HUDEP-2 (cell line): ENCODE measurements at regions not wholly inside any gene's neighbourhood (a gene's known extent, or its start where the extent isn't known, plus 50 kb on each side); places are given as distances from the start of the nearest gene placed in this dataset.

ENCODE experiments used
- DNase-seq, 76 experiments: peaks; one replicate each; lab custom pipeline; 2025; ENCODE audit not compliant: unreplicated experiment in 76 of 76; lab: John Stamatoyannopoulos, UW

DNA sequence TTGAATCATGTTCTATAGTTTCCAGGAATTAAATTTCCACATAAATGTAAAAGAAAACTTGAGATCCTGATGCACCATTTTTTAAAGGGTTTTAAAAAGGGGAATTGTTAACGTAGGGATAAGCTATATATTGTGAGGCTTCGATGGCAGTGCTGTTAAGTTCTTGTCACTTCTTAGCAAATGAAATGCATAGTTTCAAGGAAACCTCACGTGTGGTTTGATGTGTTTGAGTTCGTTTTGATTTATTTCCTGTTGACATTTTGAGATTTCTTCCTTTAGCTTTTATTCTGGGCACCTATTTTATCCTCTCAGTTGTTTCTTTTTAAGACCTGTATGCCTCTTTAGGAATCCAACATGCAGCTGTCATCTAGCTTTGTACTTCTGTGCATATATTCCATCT is 301.0 kb downstream of the DOCK8 start:
- DNase-seq = no peak

DNA sequence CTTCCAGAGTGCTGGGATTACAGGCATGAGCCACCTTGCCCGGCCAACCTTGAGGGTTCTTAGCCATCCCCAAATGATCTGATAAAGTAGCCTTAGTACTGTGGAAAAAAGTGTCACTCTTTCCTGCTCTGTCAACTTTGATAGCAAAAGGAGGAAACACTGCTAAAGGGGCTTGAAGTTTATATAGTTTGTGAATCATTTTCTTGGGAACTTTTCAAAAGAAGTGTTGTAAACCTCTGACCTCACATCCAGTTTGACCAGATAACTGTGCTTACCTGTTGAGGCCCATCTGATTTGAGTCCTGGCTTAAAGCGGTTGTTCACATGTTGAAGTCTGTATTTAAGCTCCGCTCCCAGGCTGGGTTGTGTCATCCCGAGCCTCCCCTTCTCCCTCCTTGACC is 303.3 kb downstream of the DOCK8 start:
- DNase-seq = no peak

DNA sequence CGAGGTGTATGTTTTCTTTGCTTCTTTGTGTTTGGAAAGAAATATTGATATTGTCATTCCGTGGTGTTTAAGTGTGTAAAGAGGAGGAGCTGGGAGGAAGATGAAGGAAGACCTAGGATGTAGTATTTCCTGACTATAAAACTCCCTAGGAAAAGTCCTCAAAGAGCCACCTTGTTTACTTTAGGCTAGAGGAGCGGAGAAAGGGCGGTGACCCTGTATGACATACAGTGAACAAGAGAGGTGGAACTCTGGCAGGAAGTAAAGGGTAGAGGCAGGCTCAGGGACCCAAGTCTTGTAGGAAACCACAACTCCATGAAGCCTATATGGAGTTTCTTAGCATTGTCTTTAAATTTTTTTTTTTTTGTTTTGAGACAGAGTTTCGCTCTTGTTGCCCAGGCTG is 303.9 kb downstream of the DOCK8 start:
- no peak for DNase-seq

DNA sequence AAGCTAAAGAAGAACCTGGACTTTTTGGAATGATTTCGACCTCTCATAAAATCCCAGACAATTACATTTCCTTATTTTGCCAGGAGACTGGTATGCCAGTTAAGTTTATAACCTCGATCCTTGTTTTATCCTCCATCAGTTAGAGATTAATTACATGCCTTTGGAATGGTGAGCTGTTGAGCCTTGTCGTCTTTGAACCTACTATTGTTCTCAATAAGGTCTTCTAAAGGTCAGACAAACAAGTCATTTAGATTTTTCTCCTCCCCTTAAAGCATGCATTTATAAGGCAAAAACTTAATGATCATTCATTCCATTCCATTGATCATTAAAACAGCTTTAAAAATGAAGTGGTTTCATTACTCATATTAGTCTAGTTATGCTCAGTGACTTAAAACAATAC is 304.9 kb downstream of the DOCK8 start:
- no peak for DNase-seq

DNA sequence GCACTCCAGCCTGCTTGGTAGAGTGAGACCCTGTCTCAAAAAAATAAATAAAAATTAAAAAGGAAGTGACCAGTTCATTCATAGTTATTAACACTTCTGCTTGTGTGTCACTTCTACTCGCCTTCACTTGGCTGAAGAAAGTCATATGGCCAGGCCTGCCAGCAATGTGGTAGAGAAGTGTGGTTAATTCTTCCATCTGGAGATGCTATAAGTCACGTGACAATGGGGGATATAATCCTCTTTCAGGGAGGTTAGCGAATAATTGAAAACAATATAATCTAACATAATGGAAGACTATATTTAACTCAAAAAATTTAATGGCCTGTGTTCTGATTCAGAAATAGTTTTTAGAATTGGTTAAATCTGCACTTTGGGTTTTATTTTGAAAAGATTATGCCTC is 305.6 kb downstream of the DOCK8 start:
- DNase-seq = no peak

DNA sequence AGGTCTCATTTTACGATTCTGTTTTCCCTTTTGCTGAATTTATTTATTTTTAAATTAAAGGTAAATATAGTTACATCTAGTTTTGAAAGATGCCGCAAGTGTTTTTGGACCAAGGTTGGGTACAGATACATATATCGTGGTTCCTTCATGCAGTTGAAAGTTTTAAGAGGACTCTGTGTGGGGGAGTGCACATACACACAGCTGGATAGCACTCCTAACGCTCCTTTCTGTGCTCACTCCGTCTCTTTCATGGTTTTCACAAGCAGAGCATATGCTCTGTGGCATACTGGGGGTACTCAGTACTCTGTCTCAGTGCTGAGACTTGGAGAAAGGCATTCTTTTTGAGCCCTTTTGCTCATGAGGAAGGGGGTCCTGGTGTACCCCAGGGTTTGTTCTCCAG is 307.5 kb downstream of the DOCK8 start:
- DNase-seq = no peak

DNA sequence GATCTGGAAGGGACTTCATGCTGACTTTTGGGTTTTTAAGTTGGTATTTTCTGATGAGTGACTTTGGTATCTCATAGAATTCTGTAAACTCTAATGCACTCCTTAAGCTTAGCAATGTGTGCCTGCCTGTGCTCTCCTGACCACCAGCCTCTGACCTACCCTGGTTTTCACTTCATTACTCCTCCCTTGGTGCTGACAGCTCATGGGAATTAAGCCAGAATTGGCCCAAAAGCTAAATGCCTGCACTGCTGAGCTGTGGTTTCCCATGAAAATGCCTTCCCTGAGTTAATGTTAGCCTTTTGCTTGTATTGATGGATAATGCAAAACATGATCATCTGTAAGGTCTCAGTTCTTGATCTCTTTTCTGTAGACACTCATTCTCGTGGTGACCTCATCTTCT is 308.0 kb downstream of the DOCK8 start:
- DNase-seq = no peak

DNA sequence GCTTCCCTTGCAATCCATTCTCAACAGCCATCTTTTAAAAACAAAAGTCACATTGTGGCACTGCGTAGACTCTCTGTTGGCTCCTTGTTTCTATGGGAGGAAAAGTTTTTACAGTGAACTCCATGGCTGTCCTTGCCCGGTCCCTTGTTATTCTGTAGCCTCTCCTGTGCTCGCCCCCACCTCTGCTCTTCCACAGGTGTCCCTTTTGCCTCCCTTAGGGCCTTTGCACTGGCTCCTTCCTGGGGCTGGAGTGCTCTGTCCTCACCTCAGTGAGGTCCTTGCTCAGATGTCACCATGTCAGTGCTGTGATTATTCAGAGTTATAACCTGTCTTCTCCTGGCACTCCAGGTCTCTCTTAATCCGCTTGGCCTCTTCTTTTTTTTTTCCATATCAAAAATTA is 308.8 kb downstream of the DOCK8 start:
- no peak for DNase-seq

DNA sequence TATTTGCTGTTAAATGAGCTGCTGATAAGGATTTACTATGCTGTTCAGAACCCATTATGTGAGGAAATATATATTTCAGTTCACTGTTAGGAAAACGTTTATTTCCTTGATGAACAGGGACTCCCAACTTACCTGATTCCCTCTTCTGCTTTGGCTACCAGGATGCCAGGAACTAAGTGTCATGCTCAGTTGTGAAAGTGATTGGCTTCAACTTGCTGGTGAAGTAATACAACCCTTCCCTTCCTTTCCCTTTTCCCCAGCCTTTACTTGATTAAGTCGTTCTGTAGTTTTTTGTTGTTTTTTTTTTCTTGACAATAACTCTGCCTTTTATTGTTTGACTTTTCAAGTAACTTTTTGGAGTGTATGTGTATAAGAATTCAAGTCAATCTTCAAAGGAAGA is 309.3 kb downstream of the DOCK8 start:
- DNase-seq = no peak

DNA sequence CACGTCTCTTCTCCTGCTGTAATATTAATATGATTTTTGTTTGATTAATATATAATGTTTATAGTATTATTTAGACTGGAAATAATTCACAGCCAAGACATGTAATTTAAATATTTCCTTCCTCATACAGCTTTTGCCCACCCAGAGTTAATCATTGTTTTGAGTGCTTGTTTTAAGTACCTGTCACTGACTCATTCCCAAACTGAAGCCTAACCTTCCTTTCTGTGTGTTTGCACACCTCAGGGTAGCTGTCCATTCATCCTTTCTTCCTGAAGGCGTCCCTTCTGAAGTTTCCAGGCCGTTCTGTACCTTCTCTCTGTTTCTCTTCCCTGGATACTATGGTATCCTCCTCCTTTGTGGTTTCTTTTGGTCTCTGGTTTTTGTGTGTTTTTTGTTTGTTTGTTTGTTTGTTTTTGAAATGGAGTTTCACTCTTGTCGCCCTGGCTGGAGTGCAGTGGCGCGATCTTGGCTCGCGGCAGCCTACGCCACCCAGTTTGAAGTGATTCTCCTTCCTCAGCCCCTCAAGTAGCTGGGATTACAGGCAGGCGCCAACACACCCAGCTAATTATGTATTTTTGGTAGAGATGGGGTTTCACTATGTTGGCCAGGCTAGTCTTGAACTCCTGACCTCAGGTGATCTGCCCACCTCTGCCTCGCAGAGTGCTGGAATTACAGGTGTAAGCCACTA is 312.4 kb downstream of the DOCK8 start:
- DNase-seq = no peak

DNA sequence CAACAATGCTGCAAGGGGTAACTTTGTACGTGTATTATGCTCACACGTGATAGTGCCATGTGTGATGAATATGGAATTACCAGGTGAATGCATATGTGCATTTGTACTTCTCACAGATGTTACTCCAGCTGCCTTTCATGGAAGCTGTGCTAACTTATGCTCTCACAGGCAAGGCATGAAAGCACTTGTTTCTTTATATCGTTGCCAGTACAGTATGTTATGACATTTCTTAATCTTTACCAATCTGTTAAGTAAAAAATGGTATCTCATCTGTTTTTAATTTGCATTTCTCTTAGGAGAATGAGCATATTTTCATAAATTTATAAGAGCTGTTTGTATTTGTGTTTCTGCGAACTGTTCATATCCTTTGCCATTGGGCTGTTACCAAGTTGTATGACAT is 311.8 kb upstream of the DMRT1 start:
- DNase-seq = no peak

DNA sequence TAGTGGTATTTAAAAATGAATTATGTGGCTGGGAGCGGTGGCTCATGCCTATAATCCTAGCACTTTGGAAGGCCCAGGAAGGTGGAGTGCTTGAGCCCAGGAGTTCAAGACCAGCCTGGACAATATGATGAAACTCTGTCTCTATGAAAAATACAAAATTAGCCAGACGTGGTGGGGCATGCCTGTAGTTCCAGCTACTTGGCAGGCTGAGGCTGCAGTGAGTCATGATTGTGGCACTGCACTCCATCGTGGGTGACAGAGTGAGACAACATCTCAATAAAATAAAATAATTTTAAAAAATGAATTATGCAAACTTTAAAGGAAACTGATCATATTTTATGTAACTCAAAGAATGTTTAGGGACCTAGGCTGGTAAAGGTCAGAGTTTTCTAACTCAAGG is 310.8 kb upstream of the DMRT1 start:
- DNase-seq = no peak

DNA sequence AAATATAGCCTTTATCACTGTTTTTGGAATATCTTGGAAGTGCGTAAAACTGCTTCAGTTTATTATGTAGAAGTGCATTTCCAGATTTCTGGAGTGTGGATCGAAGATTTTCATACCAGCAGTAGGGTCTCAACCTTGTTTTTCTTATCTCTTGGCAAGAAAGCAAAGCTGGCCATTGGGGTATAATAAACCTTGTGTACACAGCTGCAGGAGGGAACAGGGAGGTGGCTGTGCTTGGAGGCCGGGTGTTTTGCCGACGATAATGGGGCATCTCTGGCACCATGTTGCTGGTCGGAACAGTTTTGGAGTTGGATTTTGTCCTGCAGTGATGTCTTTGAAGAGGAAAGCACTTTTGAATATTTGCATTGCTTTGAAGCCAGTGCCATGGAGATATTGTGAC is 308.8 kb upstream of the DMRT1 start:
- DNase-seq = no peak

DNA sequence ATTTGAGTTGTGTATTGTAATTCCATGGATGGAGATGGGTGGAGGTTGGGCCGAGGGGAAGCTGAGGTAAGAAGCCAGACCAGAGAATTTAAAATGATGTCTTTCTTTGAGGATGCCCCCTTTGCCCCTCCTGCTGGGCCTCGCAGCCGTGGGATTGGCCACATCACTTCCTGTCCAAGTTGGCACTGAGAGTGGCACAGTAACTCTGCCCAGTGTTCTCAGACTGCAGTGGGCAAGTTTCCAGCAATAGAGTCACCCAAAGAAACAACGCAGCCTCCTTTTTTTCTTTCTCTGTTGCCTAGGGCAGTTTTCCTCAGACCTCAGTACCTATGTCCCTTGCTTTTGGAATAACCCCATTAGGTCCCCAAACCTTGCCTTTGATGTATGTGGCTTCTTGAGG is 306.6 kb upstream of the DMRT1 start:
- no peak for DNase-seq

DNA sequence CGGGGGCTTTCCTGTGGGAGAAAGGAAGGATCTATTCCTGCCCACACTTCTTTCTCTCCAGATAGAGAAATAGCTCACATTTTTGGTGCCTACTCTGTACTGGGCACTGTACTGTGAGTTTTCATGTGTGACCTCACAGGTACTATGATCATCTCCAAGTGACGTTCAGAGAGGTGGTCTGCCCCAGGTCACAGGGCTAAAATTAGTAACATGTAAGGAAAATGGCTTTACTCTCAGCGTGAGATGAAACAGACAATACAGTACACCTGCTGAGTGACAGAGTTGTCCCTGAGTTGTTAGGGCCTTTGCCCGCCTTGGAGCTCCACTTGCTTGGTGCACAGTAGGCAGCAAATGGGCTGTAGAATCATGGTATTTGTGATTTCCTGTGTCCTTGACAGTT is 306.1 kb upstream of the DMRT1 start:
- no peak for DNase-seq

DNA sequence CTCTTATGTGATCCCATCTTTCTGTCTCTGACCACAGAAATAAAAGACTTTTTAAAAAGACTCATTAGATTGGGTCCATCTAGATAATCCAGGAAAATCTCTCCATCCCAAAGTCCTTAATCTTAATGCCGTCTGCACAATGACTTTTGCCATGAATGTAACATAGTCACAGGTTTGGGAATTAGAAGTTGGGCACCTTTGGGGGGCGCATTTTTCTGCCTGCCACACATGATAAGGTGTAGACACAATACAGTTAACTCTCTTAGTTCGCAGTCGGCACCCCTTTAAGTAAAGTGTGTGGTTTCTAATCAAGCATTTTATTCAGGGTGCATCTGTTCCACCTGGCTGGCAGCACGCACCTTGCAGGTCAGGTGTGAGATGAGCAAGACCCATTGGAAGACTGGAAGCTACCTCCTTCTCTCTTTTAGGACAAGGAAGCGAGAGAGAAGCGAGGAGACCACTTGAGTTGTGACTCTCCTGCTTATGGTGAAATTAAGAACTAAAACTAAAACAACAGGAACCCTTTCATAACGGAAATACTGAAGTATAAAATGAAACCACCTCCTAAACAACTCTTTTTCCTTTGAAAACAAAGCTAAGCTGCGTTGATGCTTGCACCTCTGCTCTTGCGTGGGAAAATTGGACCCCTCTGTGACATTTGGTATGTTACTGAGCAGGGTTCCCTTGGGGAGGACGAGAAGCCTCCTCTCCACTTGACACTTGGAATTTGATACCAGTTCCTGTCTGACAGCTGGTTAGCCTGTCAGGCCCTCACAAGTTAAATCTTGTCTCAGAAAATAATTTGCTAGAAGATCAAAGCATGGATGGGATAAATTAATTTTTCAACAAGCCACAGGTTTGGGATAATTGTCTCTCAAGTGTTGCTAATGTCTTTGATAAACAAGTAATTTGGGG is 304.6 kb upstream of the DMRT1 start:
- DNase-seq = no peak

DNA sequence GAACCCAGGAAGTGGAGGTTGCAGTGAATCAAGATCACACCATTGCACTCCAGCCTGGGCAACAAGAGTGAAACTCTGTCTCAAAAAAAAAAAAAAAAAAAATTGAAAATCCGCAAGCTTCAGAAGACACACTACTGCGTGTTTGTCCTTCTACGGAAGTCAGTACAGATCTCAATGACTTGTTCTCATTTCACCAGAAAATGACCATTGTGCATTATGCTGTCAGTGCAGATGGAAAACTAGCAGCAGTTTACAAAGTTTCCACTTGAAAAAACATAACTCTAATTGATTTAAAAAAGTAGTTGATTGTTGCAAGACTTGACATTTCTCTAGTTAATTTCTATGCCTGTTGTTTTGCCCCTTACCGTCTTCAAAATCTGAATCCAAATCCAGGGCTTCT is 298.0 kb upstream of the DMRT1 start:
- DNase-seq = no peak

DNA sequence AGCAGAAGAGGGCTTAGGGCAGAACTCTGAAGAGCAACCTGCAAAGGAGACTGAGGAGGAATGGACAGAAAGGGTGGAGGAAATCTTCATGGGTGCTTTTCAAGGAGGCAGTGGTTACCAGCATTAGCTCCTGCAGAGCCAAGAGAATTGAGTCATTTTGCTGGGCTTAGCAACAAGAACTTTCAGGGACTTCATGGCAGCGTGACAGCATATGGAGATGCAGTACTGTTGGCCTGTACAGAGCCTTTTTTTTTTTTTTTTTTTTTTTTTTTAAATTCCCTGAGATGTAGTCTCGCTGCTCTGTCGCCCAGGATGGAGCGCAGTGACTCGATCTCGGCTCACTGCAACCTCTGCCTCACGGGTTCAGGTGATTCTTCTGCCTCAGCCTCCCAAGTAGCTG is 296.0 kb upstream of the DMRT1 start:
- no peak for DNase-seq

DNA sequence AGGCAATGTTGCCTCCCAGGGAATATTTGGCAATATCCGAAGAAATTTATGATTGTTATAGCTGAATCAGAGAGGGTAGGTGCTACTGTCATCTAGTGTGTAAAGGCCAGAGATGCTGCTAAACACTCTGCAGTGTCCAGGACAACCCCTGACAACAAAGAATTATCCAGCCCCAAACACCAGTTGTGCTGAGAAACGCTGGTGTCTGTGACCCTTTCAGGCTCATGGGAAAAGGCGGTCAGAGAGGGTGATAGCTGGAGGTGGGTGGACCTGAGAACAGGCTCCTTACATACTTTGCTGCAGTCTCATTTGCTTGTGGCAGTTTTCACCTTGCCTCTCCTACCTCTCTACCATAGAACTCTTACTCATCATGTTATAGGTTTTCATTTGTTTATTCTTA is 295.3 kb upstream of the DMRT1 start:
- DNase-seq = no peak

DNA sequence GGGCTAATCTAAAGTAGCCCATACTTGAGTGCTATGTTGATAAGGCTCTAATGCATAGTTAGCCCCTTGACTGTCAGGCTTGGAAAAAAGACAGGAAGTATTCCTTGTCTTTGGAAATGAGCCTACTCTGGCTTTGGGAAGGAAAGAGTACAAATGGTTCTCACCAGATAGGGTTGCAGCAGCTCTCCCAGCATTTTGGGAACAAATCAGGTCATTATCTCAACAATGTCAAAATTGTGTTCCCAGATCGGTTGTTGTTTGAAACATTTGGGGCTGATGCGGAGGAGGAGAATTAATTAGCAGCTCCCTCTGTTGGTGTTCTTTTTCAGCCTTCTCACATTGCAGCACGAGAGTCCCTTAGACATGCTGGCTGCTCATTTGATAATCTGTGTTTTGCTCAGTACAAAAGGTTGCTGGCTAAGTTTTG is 294.7 kb upstream of the DMRT1 start:
- no peak for DNase-seq

DNA sequence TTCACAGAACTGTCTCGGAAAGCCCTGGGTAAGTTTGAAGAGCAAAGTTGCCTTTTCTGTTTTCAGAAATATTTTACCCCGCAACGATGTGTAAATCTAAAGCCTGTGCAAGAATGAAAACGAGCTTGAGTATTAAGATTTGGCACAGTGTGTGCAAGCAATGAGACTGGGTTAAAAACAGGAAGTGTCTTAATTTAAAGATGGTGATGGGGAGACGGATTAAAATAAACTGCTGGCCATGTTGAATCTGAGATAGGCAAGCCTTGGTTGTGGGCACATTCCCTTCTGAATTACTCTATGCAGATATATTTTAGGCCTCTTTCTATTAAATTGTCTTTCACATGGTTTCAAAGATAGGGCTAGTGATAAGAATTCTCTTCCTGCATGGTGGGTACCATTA is 294.2 kb upstream of the DMRT1 start:
- DNase-seq = no peak

DNA sequence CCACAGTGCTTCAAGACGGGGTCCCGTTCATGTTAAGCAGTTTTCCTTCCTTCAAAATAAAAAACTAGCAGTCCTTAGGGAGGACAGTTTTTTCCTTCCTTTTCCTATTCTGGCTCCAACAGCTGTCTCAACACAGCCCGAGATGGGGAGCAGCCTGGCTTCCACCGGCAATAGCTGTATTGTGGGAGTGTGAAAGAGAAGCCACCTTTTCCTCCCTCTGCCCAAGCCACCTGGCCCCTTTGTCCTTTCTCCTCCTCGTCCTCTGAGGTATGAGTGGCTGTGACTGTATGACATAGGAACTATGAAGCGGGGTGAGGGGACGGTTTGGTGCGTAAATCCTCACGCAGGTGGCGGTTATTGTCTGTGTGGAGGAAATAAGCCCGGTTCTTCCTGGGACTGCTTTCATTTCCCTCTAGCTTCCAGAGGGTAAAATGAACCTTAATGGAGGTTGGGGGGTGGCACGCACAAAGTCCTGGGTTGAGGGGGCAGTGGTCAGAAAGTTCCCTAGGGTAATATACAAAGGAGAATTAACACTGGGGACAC is 292.0 kb upstream of the DMRT1 start:
- no peak for DNase-seq
